ENCODE measurements at regions not wholly inside any gene's neighbourhood (a gene's known extent, or its start where the extent isn't known, plus 50 kb on each side); places are given as distances from the start of the nearest gene placed in this dataset.

- DNase-seq = no peak
Observed at GRCh38 chr2:82538590-82539279, 1920.3 kb downstream of the SUCLG1 start.

- DNase-seq = no peak
Observed at GRCh38 chr2:82528288-82528687, 1930.8 kb downstream of the SUCLG1 start.

- no peak for DNase-seq
Observed at GRCh38 chr2:82527124-82527523, 1932.0 kb downstream of the SUCLG1 start.

DNA sequence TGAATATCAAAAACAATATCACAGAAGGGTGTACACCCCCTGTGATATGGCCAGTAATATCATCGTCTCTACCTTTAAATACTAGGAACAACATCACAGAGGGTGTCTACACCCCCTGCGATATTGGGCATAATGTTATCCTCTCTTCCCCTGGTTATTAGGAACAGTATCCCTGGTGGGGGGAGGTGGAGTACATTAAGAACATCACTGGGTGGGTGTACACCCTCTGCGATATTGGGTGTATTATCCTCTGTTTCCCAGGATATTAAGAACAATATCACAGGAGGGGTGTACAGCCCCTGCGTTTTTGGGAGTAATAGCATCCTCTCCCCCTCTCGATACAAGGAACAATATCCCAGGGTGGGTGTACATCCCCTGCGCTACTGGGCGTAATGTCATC is 1932.8 kb downstream of the SUCLG1 start:
- DNase-seq = no peak

GRCh38 chr2:82525744-82526143 is 1933.3 kb downstream of the SUCLG1 start:
- no peak for DNase-seq

- no peak for DNase-seq
Observed at GRCh38 chr2:82524826-82525225, 1934.3 kb downstream of the SUCLG1 start.

GRCh38 chr2:82511894-82512293 is 1947.2 kb downstream of the SUCLG1 start:
- no peak for DNase-seq

- no peak for DNase-seq
Observed at GRCh38 chr2:82508702-82509101, 1950.4 kb downstream of the SUCLG1 start.

DNA sequence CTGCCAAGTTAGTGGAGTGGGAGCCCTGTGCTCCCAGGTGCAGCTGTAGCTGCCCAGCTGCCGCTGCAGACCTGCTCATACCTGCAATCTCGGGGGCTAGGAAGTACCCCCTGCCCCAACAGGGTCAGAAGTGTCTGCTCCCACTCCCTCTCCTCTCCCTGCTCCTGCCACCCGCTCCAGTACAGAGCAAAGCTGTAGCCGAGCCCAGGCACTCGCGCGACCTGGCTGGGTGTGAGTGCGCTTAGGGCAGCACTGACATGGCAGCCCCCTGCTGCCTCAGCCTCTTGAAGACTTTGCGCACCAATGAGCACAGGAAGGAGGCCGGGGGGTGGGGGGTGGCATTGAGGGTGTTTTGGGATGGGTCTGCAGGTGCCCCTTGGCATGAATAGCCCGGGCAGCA is 1951.4 kb downstream of the SUCLG1 start:
- DNase-seq = no peak

- no peak for DNase-seq
Observed at GRCh38 chr2:82501217-82501616, 1957.9 kb downstream of the SUCLG1 start.

GRCh38 chr2:82498777-82499443 is 1960.2 kb downstream of the SUCLG1 start:
- DNase-seq = no peak

- DNase-seq = no peak
Observed at GRCh38 chr2:82494739-82495138, 1964.3 kb downstream of the SUCLG1 start.

- no peak for DNase-seq
Observed at GRCh38 chr2:82491591-82491990, 1967.5 kb downstream of the SUCLG1 start.

GRCh38 chr2:82487354-82487753 is 1971.7 kb downstream of the SUCLG1 start:
- DNase-seq = no peak

DNA sequence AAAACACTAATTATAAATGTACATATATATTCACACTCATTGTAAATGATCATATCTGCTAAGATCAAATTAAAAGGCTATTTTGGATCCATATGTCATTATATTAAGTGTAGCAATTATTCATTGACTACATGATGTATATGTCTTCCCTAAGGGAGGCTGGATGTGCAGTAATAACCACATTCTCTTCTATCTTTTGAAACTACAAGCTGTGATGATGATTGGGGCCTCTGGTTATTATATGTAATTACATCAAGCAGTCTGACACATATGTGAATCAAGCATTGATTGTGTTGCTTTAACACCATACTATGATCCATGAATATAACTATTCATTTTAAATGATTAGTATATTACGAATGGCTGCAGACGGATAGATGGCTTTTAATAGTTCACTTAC is 1973.4 kb downstream of the SUCLG1 start:
- DNase-seq = no peak

GRCh38 chr2:82481207-82481606 is 1977.9 kb downstream of the SUCLG1 start:
- DNase-seq = no peak

DNA sequence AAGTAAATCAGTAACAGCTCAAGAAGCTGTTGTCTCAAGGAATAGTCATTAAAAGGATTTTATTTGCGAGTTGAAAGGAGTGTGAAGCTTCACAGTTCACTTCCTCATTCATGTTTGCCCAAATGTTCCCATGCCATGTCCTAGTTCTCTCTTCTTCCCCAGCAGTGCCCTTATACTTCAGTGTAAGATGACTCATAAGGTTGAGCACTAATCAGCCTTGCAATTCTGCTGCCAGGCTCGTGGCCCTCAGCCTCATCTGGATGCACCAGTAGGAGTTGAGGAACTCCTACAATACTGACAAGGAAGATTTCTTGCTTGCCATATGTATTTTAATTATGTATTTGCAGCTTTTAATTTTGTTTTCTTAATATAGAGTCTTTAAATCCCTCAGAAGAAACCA is 1980.4 kb downstream of the SUCLG1 start:
- no peak for DNase-seq

DNA sequence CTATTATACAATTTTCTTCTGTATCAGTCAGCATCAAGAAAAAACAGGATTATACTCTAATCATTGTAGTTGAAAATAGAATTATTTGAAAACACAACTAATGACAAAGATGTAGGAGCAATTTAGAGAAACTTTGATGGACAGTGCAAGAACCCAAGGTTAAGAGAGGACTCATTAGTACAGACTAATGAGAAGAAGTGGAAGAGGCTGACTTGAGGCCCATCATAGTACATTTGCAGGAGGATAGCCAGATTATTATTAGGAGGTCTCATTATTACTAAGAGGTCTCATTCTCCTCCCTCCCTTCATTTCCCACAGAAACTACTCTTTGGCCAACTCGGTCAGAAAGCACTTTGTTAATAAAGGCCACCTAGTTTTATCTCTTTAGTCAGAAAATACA is 1983.0 kb downstream of the SUCLG1 start:
- no peak for DNase-seq

- no peak for DNase-seq
Observed at GRCh38 chr2:82428251-82428650, 2030.8 kb downstream of the SUCLG1 start.

DNA sequence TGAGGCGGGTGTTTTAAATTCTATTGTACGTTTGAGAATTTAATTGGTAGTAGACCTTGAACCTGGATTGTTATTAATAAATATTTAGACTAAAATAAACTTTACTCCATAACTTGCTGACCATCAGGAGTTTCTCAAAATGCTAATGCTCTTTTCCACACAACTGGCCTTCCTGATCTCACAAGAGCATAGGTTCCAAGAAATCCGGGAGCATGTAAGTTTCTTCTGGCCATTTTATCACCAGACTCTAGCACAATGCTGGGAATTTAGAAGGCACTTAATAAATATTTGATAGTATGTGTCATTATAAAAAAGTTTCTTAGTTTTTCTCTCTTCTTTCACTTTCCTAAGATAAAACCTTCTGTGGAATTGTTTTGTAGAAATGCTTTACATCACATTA is 2047.1 kb downstream of the SUCLG1 start:
- no peak for DNase-seq

DNA sequence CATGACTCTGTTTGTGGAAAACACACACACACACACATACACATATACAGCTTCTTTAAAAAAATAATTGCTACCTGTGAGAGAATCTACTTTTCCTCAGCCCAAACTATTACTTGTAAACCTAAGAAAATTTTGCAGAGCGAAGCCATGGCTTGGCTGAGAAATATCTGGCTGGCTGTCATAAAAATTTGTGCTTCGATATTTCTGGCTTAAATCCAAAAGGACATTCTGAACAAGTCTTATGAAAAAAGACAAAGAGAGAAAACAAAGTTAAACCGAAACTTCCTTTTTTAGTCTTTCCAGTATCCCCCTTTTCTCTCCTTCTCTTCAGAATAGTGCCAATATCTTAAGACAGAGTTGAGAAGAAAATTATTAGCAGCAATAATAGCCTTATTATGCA is 2048.0 kb downstream of the SUCLG1 start:
- no peak for DNase-seq

GRCh38 chr2:82395531-82395930 is 2063.5 kb downstream of the SUCLG1 start:
- DNase-seq = no peak

DNA sequence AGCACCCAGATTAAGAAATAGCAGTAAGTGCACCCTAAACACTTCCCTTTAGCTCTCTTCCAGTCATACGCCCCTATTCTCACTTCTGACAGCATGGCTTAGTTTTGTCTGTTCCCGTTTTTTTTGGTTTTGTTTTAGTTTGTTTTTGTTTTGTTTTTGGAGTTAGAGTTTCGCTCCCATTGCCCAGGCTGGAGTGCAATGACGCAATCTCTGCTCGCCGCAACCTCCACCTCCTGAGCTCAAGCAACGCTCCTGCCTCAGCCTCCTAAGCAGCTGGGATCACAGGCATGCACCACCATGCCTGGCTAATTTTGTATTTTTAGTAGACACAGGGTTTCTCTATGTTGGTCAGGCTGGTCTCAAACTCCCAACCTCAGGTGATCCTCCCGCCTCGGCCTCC is 2067.7 kb downstream of the SUCLG1 start:
- DNase-seq = no peak

GRCh38 chr2:82355622-82356021 is 2051.1 kb upstream of the LRRTM1 start:
- no peak for DNase-seq

GRCh38 chr2:82345910-82346309 is 2041.4 kb upstream of the LRRTM1 start:
- no peak for DNase-seq
